B cell (primary cell): ENCODE measurements at regions not wholly inside any gene's neighbourhood (a gene's known extent, or its start where the extent isn't known, plus 50 kb on each side); places are given as distances from the start of the nearest gene placed in this dataset.
"Not testable (repeated sequence)": the region's sequence is repeated elsewhere in the genome, so short reads cannot be mapped to it uniquely, and the experiment has no call there.

Source experiments
- EZH2 ChIP-seq: IDR thresholded peaks from 2 replicates; pipeline ENCODE4 v1.6.1; 2012; ENCODE audit warnings: borderline replicate concordance, low read depth, mild to moderate bottlenecking, moderate library complexity, low read length; ENCODE audit not compliant: insufficient read depth, poor library complexity, severe bottlenecking
- TF ChIP-seq, protein P1 (sequence below): fragments of 200-600 bp; IDR thresholded peaks from one replicate; pipeline ENCODE4 v1.8.0; 2022; ENCODE audit warnings: antibody characterized with exemption, mild to moderate bottlenecking

DNA sequence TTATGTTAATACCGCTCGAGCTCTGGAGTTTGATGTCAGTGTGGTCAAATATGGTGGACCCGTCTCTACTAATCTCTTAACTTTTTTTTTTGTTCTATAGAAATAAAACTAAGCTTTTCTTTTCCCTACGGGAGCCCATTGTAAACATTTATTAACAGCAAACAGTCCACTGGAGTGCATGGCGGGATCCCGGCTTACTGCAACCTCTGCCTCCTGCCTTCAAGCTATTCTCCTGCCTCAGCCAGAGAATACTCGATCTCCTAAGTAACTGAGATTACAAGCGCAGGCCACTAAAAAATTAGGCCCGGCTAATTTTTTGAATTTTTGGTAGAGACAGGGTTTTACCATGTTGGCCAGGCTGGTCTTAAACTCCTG is 53.4 kb downstream of the PPIAL4A start:
- TF ChIP-seq, protein P1, sequence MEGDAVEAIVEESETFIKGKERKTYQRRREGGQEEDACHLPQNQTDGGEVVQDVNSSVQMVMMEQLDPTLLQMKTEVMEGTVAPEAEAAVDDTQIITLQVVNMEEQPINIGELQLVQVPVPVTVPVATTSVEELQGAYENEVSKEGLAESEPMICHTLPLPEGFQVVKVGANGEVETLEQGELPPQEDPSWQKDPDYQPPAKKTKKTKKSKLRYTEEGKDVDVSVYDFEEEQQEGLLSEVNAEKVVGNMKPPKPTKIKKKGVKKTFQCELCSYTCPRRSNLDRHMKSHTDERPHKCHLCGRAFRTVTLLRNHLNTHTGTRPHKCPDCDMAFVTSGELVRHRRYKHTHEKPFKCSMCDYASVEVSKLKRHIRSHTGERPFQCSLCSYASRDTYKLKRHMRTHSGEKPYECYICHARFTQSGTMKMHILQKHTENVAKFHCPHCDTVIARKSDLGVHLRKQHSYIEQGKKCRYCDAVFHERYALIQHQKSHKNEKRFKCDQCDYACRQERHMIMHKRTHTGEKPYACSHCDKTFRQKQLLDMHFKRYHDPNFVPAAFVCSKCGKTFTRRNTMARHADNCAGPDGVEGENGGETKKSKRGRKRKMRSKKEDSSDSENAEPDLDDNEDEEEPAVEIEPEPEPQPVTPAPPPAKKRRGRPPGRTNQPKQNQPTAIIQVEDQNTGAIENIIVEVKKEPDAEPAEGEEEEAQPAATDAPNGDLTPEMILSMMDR, result not testable (repeated sequence)
- not testable (repeated sequence) for TF ChIP-seq EZH2
